GM18498 (cell line): ENCODE measurements at regions not wholly inside any gene's neighbourhood (a gene's known extent, or its start where the extent isn't known, plus 50 kb on each side); places are given as distances from the start of the nearest gene placed in this dataset.
"Not testable (repeated sequence)": the region's sequence is repeated elsewhere in the genome, so short reads cannot be mapped to it uniquely, and the experiment has no call there.

ENCODE experiments used
- ATAC-seq: cut with Tn5 transposase; IDR thresholded peaks from one replicate; pipeline ENCODE4 v1.9.1; 2021; ENCODE audit warnings: mild to moderate bottlenecking, moderate library complexity; ENCODE audit not compliant: unreplicated experiment

DNA sequence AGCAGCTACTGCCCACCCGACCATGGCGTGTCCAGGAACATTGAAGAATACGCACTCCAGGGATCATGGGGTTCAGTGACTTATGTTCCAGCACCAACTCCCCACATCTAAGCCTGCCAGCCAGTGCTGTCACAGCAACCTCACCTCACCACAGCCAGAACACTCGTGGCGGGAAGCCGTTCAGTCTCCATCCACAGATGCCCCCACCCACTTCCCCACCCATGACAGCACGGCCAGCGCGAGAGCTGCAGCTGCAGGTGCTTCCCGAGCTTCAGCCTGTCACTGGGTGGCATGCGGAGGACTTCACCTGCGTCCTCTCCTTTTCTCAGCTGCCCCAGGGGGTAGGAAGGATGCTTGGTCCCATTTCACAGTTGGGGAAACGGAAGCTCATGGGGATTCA is 50.3 kb downstream of the RBFOX3 start:
- ATAC-seq, result no peak

GRCh38 chr17:79559111-79559887 is 51.6 kb downstream of the RBFOX3 start:
- no peak for ATAC-seq

DNA sequence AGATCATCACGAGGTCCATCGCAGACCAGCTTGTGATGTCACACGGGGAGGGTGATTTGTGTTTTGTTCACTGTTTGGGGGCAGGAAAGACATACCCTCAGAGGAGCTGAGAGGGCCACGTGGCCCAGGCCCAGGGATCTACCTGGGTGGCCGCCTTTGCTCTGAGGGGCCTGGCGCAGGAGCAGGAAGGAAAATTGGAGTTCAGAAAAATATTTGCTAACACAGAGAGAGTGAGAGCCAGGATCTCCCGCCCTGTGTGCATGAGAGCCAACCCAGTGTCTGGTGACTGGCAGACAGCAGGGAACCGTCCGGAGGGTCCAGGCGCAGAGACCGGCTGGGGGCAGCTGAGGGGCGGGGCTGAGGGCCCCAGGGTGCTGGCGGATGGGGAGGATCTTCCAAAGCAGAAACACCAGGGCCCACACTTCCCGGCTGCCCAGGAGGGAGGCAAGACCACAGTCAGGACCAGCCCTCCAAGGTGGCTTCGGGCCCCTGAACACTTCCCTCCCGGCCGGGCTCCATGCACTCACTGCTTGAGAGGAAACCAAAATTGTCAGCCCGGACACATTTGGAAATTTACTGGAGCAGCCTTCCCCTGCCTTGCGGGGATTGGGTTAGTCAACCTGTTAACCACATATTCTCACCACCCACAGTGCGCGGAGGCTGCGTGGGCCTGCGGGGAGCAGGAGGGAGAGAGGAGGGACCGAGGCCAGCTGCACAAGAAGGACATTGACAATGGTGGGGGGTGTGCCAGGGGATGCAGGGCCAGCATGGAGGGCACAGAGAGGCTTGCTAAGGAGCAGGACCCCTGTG is 52.6 kb downstream of the RBFOX3 start:
- no peak for ATAC-seq

DNA sequence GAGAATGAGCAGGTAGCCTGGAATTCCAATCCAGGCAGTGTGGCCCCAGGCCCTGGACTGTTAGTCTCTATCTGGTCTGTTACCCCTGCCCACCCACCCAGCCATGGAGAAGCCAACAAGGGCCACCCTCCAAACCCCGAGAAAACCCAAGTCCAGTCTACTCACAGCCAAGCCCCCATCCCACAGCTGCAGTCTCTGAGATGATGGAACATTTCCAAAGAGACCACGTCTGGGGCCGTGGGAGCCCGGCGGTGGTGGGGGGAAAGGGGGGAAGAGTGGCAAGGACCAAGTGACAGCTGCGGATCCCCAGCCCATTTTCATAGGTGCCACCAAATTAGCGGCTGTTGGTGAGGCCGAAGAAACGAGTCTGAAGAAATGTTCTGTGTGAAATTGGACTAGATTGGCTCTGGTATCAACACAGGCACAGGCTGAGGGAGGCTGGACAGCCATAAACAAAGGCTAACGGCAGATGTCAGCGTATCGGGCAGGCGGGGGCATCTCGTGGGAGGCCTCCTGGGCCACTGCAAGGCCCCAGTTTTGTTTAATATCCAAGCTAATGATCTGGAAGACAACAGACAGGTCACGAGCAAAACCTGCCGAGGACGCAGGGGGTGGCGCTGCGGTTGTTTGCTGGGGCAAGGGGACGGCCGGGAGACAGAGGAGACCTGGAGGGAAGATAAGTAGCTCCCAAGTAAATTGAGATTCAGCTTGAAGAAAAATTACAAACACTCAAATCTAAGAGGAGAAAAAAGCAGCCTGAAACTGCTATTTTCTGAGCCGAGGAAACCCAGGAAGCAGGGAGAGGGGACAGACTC is 53.4 kb downstream of the RBFOX3 start:
- no peak for ATAC-seq

- ATAC-seq, result no peak
Measured at GRCh38 chr17:79556271-79556670, 54.6 kb downstream of the RBFOX3 start.

- no peak for ATAC-seq
Measured at GRCh38 chr17:79555543-79555942, 55.3 kb downstream of the RBFOX3 start.

DNA sequence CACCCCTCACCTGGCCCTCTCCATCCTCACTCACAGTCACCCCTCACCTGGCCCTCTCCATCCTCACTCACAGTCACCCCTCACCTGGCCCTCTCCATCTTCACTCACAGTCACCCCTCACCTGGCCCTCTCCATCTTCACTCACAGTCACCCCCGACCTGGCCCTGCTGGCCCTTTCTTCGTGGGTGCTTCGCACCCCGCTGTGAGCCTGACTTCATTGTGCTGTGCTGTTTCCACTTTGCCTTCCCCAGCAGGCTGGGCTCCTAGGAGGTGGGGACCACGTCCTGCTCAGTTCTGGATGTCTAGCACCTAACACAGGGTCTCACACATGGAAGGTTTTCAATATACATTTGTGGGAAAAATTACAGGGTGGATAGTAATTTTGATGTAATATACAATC is 56.5 kb downstream of the RBFOX3 start:
- ATAC-seq, result not testable (repeated sequence)

- no peak for ATAC-seq
Measured at GRCh38 chr17:79552824-79553223, 58.0 kb downstream of the RBFOX3 start.

GRCh38 chr17:79552405-79552804 is 58.4 kb downstream of the RBFOX3 start:
- ATAC-seq, result no peak

GRCh38 chr17:79549141-79549915 is 61.5 kb downstream of the RBFOX3 start:
- no peak for ATAC-seq

DNA sequence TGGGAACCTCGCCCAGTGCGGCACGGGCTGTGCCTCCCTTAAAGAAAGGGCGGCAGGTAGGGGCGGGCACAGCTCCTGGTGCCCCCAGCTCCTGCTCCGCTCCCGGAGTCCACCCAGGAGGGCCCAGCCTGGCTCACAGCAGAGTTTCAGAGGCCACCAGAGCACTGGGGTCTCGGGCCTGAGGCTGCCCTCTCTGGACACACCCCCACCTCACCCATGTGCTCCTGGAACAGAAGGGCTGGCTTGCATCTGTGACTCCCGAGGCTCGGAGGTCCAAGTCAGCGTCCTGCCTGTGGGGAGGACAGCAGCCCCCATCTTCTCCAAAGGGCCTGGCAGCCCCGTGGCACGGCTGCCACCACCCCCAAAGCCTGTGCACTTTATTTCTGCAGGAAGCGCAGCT is 62.7 kb downstream of the RBFOX3 start:
- ATAC-seq, result no peak

GRCh38 chr17:79547586-79547985 is 63.3 kb downstream of the RBFOX3 start:
- ATAC-seq, result no peak

DNA sequence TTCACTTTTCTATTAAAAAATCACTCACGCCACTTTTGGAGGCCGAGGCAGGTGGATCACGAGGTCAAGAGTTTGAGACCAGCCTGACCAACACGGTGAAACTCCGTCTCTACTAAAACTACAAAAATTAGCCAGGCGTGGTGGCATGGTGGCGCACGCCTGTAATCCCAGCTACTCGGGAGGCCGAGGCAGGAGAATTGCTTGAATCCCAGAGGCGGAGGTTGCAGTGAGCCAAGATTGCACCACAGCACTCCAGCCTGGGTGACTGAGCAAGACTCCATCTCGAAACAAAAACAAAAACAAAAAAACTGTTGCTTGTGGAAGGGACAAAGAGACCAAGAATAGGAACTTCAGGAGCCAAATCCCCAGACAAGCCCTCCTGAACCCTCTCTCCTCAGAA is 63.7 kb downstream of the RBFOX3 start:
- ATAC-seq, result not testable (repeated sequence)

- ATAC-seq, result no peak
Measured at GRCh38 chr17:79546386-79546785, 64.5 kb downstream of the RBFOX3 start.

GRCh38 chr17:79545251-79546005 is 65.4 kb downstream of the RBFOX3 start:
- no peak for ATAC-seq

DNA sequence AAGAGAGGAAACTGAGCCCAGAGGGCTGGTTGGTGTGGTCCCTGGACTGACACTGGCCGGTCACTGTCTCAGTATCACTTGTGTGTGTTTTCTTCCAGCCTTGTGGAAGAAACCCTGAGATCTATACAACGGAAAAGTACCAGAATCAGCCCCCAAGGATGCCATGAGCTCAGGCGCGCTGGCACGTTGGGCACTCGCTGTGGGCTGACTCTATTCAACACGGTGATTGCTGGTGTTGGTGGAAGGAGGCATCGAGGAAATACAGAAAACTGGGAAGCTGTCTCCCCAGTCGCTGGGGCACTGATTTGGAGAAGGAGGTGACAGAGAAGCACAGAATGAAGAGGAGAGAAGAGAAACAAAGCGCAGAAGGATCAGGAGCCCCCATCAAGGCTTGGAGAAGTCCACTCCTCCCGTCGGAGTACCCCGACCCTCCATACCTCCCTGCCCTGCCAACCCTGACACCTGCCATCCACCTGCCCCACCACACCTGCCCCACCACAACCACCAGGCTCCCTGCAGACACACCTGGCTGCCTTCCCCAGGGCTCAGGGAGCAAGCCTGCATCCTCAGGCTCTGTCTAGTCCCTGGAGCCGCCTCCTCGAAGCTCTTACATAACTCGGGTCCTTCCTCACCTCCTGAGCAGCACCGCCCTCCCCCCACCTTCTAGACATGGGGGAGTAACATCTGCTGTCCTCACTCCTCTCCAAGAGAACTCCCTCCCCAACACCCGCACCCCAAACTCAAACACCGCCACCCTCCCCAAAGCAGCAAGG is 66.5 kb downstream of the RBFOX3 start:
- ATAC-seq, result no peak

DNA sequence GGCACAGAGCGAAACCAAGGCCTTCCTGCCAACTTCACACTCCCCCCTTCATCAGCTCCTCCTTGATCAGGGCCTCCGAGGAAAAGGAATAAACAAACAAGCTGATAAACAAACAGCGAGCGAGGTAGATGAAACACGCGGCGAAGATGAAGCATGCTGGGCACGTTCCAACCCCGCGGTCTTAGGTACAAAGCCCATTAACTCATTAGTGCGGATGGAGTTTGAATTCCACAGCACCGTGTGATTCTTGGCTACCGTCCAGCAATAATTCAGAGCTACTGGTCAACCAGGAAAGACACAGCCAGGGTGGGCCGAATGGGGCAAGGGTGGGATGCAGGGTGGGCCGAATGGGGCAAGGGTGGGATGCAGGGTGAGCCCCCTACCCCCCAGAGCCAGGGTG is 67.3 kb downstream of the RBFOX3 start:
- no peak for ATAC-seq

DNA sequence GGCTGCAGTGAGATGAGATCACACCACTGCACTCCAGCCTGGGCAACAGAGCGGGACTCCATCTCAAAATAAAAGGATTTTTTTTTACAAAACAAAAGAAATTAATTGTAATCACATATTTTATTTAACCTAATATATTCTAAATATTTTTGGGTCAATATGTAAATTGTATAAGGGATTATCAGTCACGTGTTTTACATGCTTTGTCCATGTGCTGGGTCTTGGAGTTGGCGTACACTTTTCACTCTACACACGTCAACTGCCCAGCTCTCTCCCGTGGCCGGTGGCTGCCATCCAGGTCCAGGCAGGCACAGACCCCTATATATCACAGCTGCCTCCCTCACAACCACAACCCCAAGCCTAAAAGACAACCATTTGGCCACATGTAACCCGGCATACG is 68.1 kb downstream of the RBFOX3 start:
- ATAC-seq, result no peak
